K562 (cell line): ENCODE measurements at regions not wholly inside any gene's neighbourhood (a gene's known extent, or its start where the extent isn't known, plus 50 kb on each side); places are given as distances from the start of the nearest gene placed in this dataset.
"Not testable (repeated sequence)": the region's sequence is repeated elsewhere in the genome, so short reads cannot be mapped to it uniquely, and the experiment has no call there.

ENCODE experiments used
- ATAC-seq: fragments of 200-7000 bp; cut with Tn5 transposase; 3 replicates; pipeline ENCODE4 v1.9.1; 2020; ENCODE audit warnings: moderate library complexity
- BruUV-seq: library from RNA; stranded (reverse); fragments of 400-500 nt; replicated peaks from 2 replicates; lab custom pipeline; 2021; lab: Mats Ljungman, UMichigan
- CTCF ChIA-PET: fragments of 300-600 bp; formaldehyde crosslinking; extraction: SDS; loops from one replicate; lab custom pipeline; 2021; ENCODE audit warnings: low intra/inter-chr PET ratio; lab: Yijun Ruan, JAX
- POLR2A ChIA-PET: fragments of 300-600, 350-650 bp; sonication (Branson Sonifier 250); formaldehyde crosslinking; extraction: SDS; loops from one replicate; lab custom pipeline; 2021; ENCODE audit warnings: antibody characterized with exemption, inconsistent platforms; lab: Yijun Ruan, JAX
- DNase-seq, 4 experiments: peaks; one replicate each; pipeline versions ENCODE4 v3.0.0 to v3.0.0-alpha.2; 2011 to 2018; ENCODE audit warnings: low spot score in 3 of 4, mixed read lengths in 3 of 4; ENCODE audit errors: extremely low read depth in 1 of 4
- FAIRE-seq: peaks from 2 replicates; lab custom pipeline; 2011; peaks lifted over from hg19 to GRCh38; lab: Jason Lieb, UNC
- H2AFZ ChIP-seq: 2 replicates; pipeline ENCODE4 v1.6.0; 2011; ENCODE audit warnings: low read depth, low read length, control low read depth, inconsistent platforms
- H3K27ac ChIP-seq: fragments of 200-600 bp; 3 replicates; pipeline ENCODE4 v1.8.0; 2011; ENCODE audit warnings: low read depth, mild to moderate bottlenecking, control low read depth, inconsistent platforms, low read length, moderate library complexity, mixed read lengths; ENCODE audit errors: extremely low read depth
- H3K27me3 ChIP-seq, 2 experiments: fragments of 300-600 bp in 1 of 2; 2 replicates in 1 of 2; 3 replicates in 1 of 2; pipeline versions ENCODE4 v1.6.0 to v1.8.0; 2011; ENCODE audit warnings: inconsistent platforms in 2 of 2, low read length in 2 of 2, mild to moderate bottlenecking in 1 of 2, mixed read lengths in 1 of 2, moderate library complexity in 1 of 2; ENCODE audit not compliant: control insufficient read depth in 2 of 2, insufficient read depth in 2 of 2
- H3K36me3 ChIP-seq: fragments of 300-600 bp; 3 replicates; pipeline ENCODE4 v1.8.0; 2011; ENCODE audit warnings: mild to moderate bottlenecking, low read length, inconsistent platforms; ENCODE audit not compliant: control insufficient read depth, insufficient read depth
- H3K4me1 ChIP-seq, 2 experiments: fragments of 200-600 bp in 1 of 2; replicated peaks in 1 of 2; 2 replicates in 1 of 2; 3 replicates in 1 of 2; pipeline versions ENCODE4 v1.5.1 to v1.8.0; 2011; ENCODE audit warnings: inconsistent platforms in 2 of 2, low read length in 2 of 2, mild to moderate bottlenecking in 1 of 2, mixed read lengths in 1 of 2, moderate library complexity in 1 of 2; ENCODE audit not compliant: control insufficient read depth in 2 of 2, insufficient read depth in 2 of 2
- H3K4me2 ChIP-seq: 2 replicates; pipeline ENCODE4 v1.6.1; 2011; ENCODE audit warnings: low read length, control low read depth, inconsistent platforms, mixed read lengths; ENCODE audit not compliant: insufficient read depth
- H3K4me3 ChIP-seq: fragments of 200-600 bp; sonication (generic), shearing (Covaris generic); 2 replicates; pipeline ENCODE4 v1.5.1; 2016; ENCODE audit warnings: control low read depth, inconsistent platforms
- H3K79me2 ChIP-seq: fragments of 200-600 bp; 3 replicates; pipeline ENCODE4 v1.8.0; 2011; ENCODE audit warnings: low read length, inconsistent platforms; ENCODE audit not compliant: control insufficient read depth, insufficient read depth
- H3K9ac ChIP-seq, 2 experiments: 2 replicates each; pipeline versions ENCODE4 v1.6.0 to v1.6.1; 2011; ENCODE audit warnings: low read depth in 2 of 2, low read length in 2 of 2, control low read depth in 1 of 2, inconsistent platforms in 1 of 2, mild to moderate bottlenecking in 1 of 2, mixed read lengths in 1 of 2; ENCODE audit not compliant: insufficient read depth in 1 of 2
- H3K9me1 ChIP-seq: one replicate; pipeline ENCODE4 v1.6.0; 2011; ENCODE audit warnings: inconsistent platforms, mild to moderate bottlenecking, low read length, moderate library complexity; ENCODE audit not compliant: control insufficient read depth, insufficient read depth
- H3K9me3 ChIP-seq: replicated peaks from 2 replicates; pipeline ENCODE4 v1.5.1; 2011; ENCODE audit warnings: low read depth, low read length, inconsistent platforms; ENCODE audit not compliant: control insufficient read depth, insufficient read depth
- H4K20me1 ChIP-seq: replicated peaks from 2 replicates; pipeline ENCODE4 v1.6.1; 2011; ENCODE audit warnings: low read length, inconsistent platforms, mixed read lengths; ENCODE audit not compliant: control insufficient read depth, insufficient read depth
- ARID3A ChIP-seq: IDR thresholded peaks from 2 replicates; pipeline ENCODE4 v1.6.1; 2012; ENCODE audit warnings: low read depth, low read length, improper control_type of control experiment, borderline replicate concordance
- CTCF ChIP-seq, 3 experiments: IDR thresholded peaks in 2 of 3; conservative IDR thresholded peaks in 1 of 3; 2 replicates each; pipeline ENCODE4 v1.5.1; 2011 to 2012; ENCODE audit warnings: low read length in 3 of 3, mild to moderate bottlenecking in 3 of 3, control low read depth in 2 of 3, improper control_type of control experiment in 1 of 3, inconsistent platforms in 1 of 3, low read depth in 1 of 3, mixed read lengths in 1 of 3, moderate library complexity in 1 of 3; ENCODE audit not compliant: insufficient read depth in 2 of 3
- MEIS2 ChIP-seq: fragments of 450-650 bp; IDR thresholded peaks from 2 replicates; pipeline ENCODE4 v1.6.1; 2014; ENCODE audit warnings: mild to moderate bottlenecking; ENCODE audit not compliant: partially characterized antibody
- RBM39 ChIP-seq: fragments of 200-400 bp; formaldehyde crosslinking; optimal IDR thresholded peaks from 2 replicates; pipeline ENCODE3; 2018; ENCODE audit warnings: low read depth, low read length
- ZNF274 ChIP-seq: IDR thresholded peaks from 2 replicates; pipeline ENCODE4 v1.6.1; 2011; ENCODE audit warnings: low read depth, mild to moderate bottlenecking, low read length, moderate library complexity, borderline replicate concordance
- ZNF668 ChIP-seq: fragments of 250-450 bp; sonication (Bioruptor Pico); IDR thresholded peaks from 2 replicates; pipeline ENCODE4 v1.8.0; 2022; ENCODE audit warnings: mild to moderate bottlenecking, inconsistent platforms
- WGBS: fragments of 100-300 bp; shearing (Covaris generic); methylation state at CpG from one replicate; pipeline ENCODE4 v1.1.6; 2016; ENCODE audit warnings: low coverage, mixed read lengths; ENCODE audit not compliant: insufficient coverage; ENCODE audit errors: missing lambda C conversion rate; 5-methylcytosine and 5-hydroxymethylcytosine counted together
- in situ Hi-C: fragments of 300-500 bp; cut with MboI; formaldehyde crosslinking; loops from 4 replicates; pipeline ENCODE4 v1.15.0; 2018; ENCODE audit warnings: inconsistent platforms, mixed read lengths
- intact Hi-C: fragments of 100-400 bp; cut with micrococcal nuclease; formaldehyde crosslinking; loops from 2 replicates; pipeline ENCODE4 v1.14.2; 2022

DNA sequence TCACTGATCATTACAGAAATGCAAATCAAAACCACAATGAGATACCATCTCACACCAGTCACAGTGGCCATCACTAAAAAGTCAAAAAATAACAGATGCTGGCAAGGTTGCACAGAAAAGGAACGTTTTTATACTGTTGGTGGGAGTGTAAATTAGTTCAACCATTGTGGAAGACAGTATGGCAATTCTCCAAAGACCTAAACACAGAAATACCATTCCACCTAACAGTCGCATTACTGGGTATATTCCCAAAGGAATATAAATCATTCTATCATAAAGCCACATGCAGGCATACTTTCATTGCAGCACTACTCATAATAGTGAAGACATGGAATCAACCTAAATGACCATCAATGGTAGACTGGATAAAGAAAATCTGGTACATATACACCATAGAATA, 83.2 kb upstream of the ARID5B start:
- H4K20me1 ChIP-seq, H3K36me3 ChIP-seq, in situ Hi-C loops, H3K9me1 ChIP-seq, H3K79me2 ChIP-seq, intact Hi-C loops, H3K4me3 ChIP-seq, H3K4me2 ChIP-seq, H3K27ac ChIP-seq, H3K9me3 ChIP-seq, DNase-seq, FAIRE-seq, H3K9ac ChIP-seq, BruUV-seq, H2AFZ ChIP-seq, H3K27me3 ChIP-seq, CTCF ChIA-PET, ATAC-seq: not testable (repeated sequence)
- peak; percentile 15 for TF ChIP-seq MEIS2
- POLR2A ChIA-PET = interaction anchor here (0.6 kb wide), 1 partner anchor 244 kb away, joined by 3 read pairs; no protein-coding TSS in a partner anchor
- H3K4me1 ChIP-seq = peaks cover 1 to 28% of the 10 kb centered on the region in 2 experiments; a peak in 3 of 5 replicates
- WGBS = 41% methylated on average over 2 of the region's 2 CpGs

DNA sequence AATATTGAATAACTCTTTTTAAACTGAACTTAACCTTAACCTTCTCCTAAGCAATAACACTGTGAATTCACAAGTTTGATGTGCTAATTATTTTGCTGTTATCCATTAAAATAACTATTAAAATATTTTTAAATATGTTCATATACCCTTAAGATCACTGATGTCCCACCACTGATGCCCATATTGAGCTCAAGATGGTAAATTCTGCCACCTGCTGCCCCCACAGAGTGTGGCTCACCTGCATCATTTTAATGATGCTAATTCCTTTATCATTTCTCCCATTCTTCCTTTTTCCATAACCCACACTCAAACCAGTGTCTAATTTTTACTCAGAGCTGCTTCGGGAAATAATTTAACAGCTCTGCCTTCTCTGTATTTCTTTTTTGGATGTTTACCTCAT, 82.3 kb upstream of the ARID5B start:
- FAIRE-seq (no peak), DNase-seq (no peak), ATAC-seq (no peak)
- peaks cover 3 to 25% of the 10 kb centered on the region in 2 experiments; a peak in 4 of 5 replicates for H3K4me1 ChIP-seq
- peaks cover 1% of the 10 kb centered on the region for H3K9me3 ChIP-seq
- H3K4me3 ChIP-seq = no peak overlapping the region
- H2AFZ ChIP-seq = no peak overlapping the region
- H3K9ac ChIP-seq = no peak overlapping the region
- H3K9me1 ChIP-seq = no peaks in the 10 kb centered on the region
- no TSS peak for BruUV-seq
- WGBS = 87% methylated on average over 1 of the region's 1 CpG
- CTCF ChIA-PET = no interaction called here
- H3K27me3 ChIP-seq = no peaks in the 10 kb centered on the region
- POLR2A ChIA-PET = interaction anchor here (0.7 to 2.4 kb wide), 3 partner anchors 10 to 1311 kb away, joined by 3 to 10 read pairs (median 5); no protein-coding TSS in a partner anchor
- intact Hi-C loops (no loop called here), in situ Hi-C loops (no loop called here)
- H3K27ac ChIP-seq = no peak overlapping the region
- no peaks in the 10 kb centered on the region for H3K79me2 ChIP-seq
- TF ChIP-seq ZNF668 (CRISPR knock-in tag) (no peak), CTCF (IDR thresholded peaks at IDR 0.05 in 2 of 3, conservative IDR thresholded peaks at IDR 0.05 in 1 of 3; ENCODE audit: insufficient read depth in 2 of 3, low read depth in 1 of 3, low read length in 3 of 3) (peak in 1 of 3 experiments; percentile 21; a peak in 1 of 6 replicates), ZNF274 (0 out of 2 replicates have a peak, but pooled peaks have one; percentile 6), RBM39 (no peak), ARID3A (no peak)
- no peaks in the 10 kb centered on the region for H3K36me3 ChIP-seq
- no peak overlapping the region for H3K4me2 ChIP-seq
- H4K20me1 ChIP-seq = no peaks in the 10 kb centered on the region
